ENCODE measurements at regions not wholly inside any gene's neighbourhood (a gene's known extent, or its start where the extent isn't known, plus 50 kb on each side); places are given as distances from the start of the nearest gene placed in this dataset.

- TF ChIP-seq CTCF (IDR thresholded peaks at IDR 0.05; ENCODE audit: insufficient read depth in 1 of 2, low read depth in 1 of 2, low read length in 1 of 2, severe bottlenecking in 1 of 2, unreplicated experiment in 1 of 2), result no peak
- intact Hi-C loops (cut with micrococcal nuclease; ENCODE audit: unreplicated experiment), result loop anchor here (10.0 kb wide), 1 partner anchor 246 kb away; the partner anchor contains the start of gene DUSP10
- H3K4me1 ChIP-seq, result no peaks in the 10 kb centered on the region
- H3K4me3 Mint-ChIP-seq (ENCODE audit: unreplicated experiment), result no peak overlapping the region
- CTCF ChIA-PET, result no interaction called here
- POLR2A ChIA-PET, result no interaction called here
- no peaks in the 10 kb centered on the region for H3K9me3 Mint-ChIP-seq (ENCODE audit: unreplicated experiment)
- peaks cover 3% of the 10 kb centered on the region for H3K27me3 Mint-ChIP-seq (ENCODE audit: insufficient read depth, unreplicated experiment)
- H3K27me3 ChIP-seq (replicated peaks; ENCODE audit: control insufficient read depth, insufficient read depth, low read length), result no peaks in the 10 kb centered on the region
- no peaks in the 10 kb centered on the region for H3K36me3 Mint-ChIP-seq (ENCODE audit: insufficient read depth, unreplicated experiment)
- no peak overlapping the region for H3K4me3 ChIP-seq (ENCODE audit: low read depth, low read length)
- DNase-seq, result no peak
- H3K4me1 Mint-ChIP-seq (ENCODE audit: low read depth, unreplicated experiment), result no peaks in the 10 kb centered on the region
- no TSS peak for BruUV-seq (replicated peaks)
- no peak overlapping the region for H3K27ac Mint-ChIP-seq (ENCODE audit: unreplicated experiment)
- no peaks in the 10 kb centered on the region for H3K9me3 ChIP-seq
- H3K36me3 ChIP-seq (ENCODE audit: control insufficient read depth, insufficient read depth, low read length), result no peaks in the 10 kb centered on the region
Measured at GRCh38 chr1:221991221-221991620, 249.3 kb upstream of the DUSP10 start.

- no peak for DNase-seq
- Mint-ChIP-seq H3K27me3 (ENCODE audit: insufficient read depth, unreplicated experiment) (peaks cover 3% of the 10 kb centered on the region), H3K4me1 (ENCODE audit: low read depth, unreplicated experiment) (no peaks in the 10 kb centered on the region), H3K36me3 (ENCODE audit: insufficient read depth, unreplicated experiment) (no peaks in the 10 kb centered on the region), H3K4me3 (ENCODE audit: unreplicated experiment) (no peak overlapping the region), H3K9me3 (ENCODE audit: unreplicated experiment) (no peaks in the 10 kb centered on the region), H3K27ac (ENCODE audit: unreplicated experiment) (no peak overlapping the region)
- BruUV-seq (replicated peaks), result no TSS peak
- no peak overlapping the region for H3K4me3 ChIP-seq (ENCODE audit: low read depth, low read length)
- H3K9me3 ChIP-seq, result no peaks in the 10 kb centered on the region
- no peak for TF ChIP-seq CTCF (IDR thresholded peaks at IDR 0.05; ENCODE audit: insufficient read depth in 1 of 2, low read depth in 1 of 2, low read length in 1 of 2, severe bottlenecking in 1 of 2, unreplicated experiment in 1 of 2)
- H3K4me1 ChIP-seq, result no peaks in the 10 kb centered on the region
- POLR2A ChIA-PET, result no interaction called here
- CTCF ChIA-PET, result no interaction called here
- no peaks in the 10 kb centered on the region for H3K36me3 ChIP-seq (ENCODE audit: control insufficient read depth, insufficient read depth, low read length)
- intact Hi-C loops (cut with micrococcal nuclease; ENCODE audit: unreplicated experiment), result loop anchor here (10.0 kb wide), 1 partner anchor 245 kb away; the partner anchor contains the start of gene DUSP10
- H3K27me3 ChIP-seq (replicated peaks; ENCODE audit: control insufficient read depth, insufficient read depth, low read length), result no peaks in the 10 kb centered on the region
Measured at GRCh38 chr1:221989741-221990140, 247.9 kb upstream of the DUSP10 start.

GRCh38 chr1:221988829-221989228 lies 246.9 kb upstream of the DUSP10 start:
- intact Hi-C loops (cut with micrococcal nuclease; ENCODE audit: unreplicated experiment), result no loop called here

More at GRCh38 chr1:221988829-221989228, 246.9 kb upstream of the DUSP10 start:
- BruUV-seq (replicated peaks), result no TSS peak
- H3K4me1 Mint-ChIP-seq (ENCODE audit: low read depth, unreplicated experiment), result no peaks in the 10 kb centered on the region
- H3K27ac Mint-ChIP-seq (ENCODE audit: unreplicated experiment), result no peak overlapping the region
- ChIA-PET POLR2A (no interaction called here), CTCF (no interaction called here)
- H3K4me1 ChIP-seq, result no peaks in the 10 kb centered on the region
- H3K36me3 Mint-ChIP-seq (ENCODE audit: insufficient read depth, unreplicated experiment), result no peaks in the 10 kb centered on the region
- no peaks in the 10 kb centered on the region for H3K9me3 Mint-ChIP-seq (ENCODE audit: unreplicated experiment)
- no peak overlapping the region for H3K4me3 Mint-ChIP-seq (ENCODE audit: unreplicated experiment)
- no peak for TF ChIP-seq CTCF (IDR thresholded peaks at IDR 0.05; ENCODE audit: insufficient read depth in 1 of 2, low read depth in 1 of 2, low read length in 1 of 2, severe bottlenecking in 1 of 2, unreplicated experiment in 1 of 2)
- peaks cover 3% of the 10 kb centered on the region for H3K27me3 Mint-ChIP-seq (ENCODE audit: insufficient read depth, unreplicated experiment)
- H3K4me3 ChIP-seq (ENCODE audit: low read depth, low read length), result no peak overlapping the region
- no peaks in the 10 kb centered on the region for H3K27me3 ChIP-seq (replicated peaks; ENCODE audit: control insufficient read depth, insufficient read depth, low read length)
- no peak for DNase-seq
- H3K36me3 ChIP-seq (ENCODE audit: control insufficient read depth, insufficient read depth, low read length), result no peaks in the 10 kb centered on the region
- H3K9me3 ChIP-seq, result no peaks in the 10 kb centered on the region

All from Caco-2 (cell line).